A549 (cell line): ENCODE measurements at regions not wholly inside any gene's neighbourhood (a gene's known extent, or its start where the extent isn't known, plus 50 kb on each side); places are given as distances from the start of the nearest gene placed in this dataset.

Source experiments
- ATAC-seq, 2 experiments: fragments of 200-7000 bp in 1 of 2; fragments of >200 bp in 1 of 2; cut with Nextera tagmentation in 1 of 2; cut with Tn5 transposase in 1 of 2; 3 replicates each; pipeline versions ENCODE4 v1.8.0 to v1.9.1; 2018 to 2020; ENCODE audit warnings: mild to moderate bottlenecking in 1 of 2, moderate library complexity in 1 of 2
- CTCF ChIA-PET: fragments of 300-600 bp; sonication (Branson Sonifier 250); formaldehyde crosslinking; extraction: SDS; loops from one replicate; lab custom pipeline; 2021; ENCODE audit warnings: antibody characterized with exemption, inconsistent platforms; lab: Yijun Ruan, JAX
- POLR2A ChIA-PET: fragments of 350-600 bp; formaldehyde crosslinking; extraction: SDS; loops from one replicate; lab custom pipeline; 2021; ENCODE audit warnings: antibody characterized with exemption, inconsistent platforms; lab: Yijun Ruan, JAX
- DNase-seq, 2 experiments: peaks; one replicate each; pipeline versions ENCODE4 v3.0.0 to v3.0.0-alpha.2; 2011 to 2016; ENCODE audit warnings: low read depth in 1 of 2, low spot score in 1 of 2
- FAIRE-seq: peaks from 2 replicates; lab custom pipeline; 2011; peaks lifted over from hg19 to GRCh38; lab: Jason Lieb, UNC
- H3K27ac ChIP-seq, 2 experiments: fragments of >200 bp; sonication (Bioruptor Twin); formaldehyde crosslinking; 3 replicates each; pipeline ENCODE4 v1.5.1; 2016 to 2017
- H3K4me1 ChIP-seq: fragments of >200 bp; sonication (Bioruptor Twin); formaldehyde crosslinking; 3 replicates; pipeline ENCODE4 v1.6.1; 2016
- H3K4me2 ChIP-seq: fragments of >200 bp; sonication (Bioruptor Twin); formaldehyde crosslinking; 3 replicates; pipeline ENCODE4 v1.6.1; 2016
- H3K4me3 ChIP-seq: fragments of >200 bp; sonication (Bioruptor Twin); formaldehyde crosslinking; 3 replicates; pipeline ENCODE4 v1.5.1; 2016
- H3K9me3 ChIP-seq: fragments of >200 bp; sonication (Bioruptor Twin); formaldehyde crosslinking; 3 replicates; pipeline ENCODE4 v1.6.1; 2016
- BHLHE40 ChIP-seq: IDR thresholded peaks from 2 replicates; pipeline ENCODE4 v1.6.1; 2012; ENCODE audit warnings: low read depth, low read length, inconsistent platforms
- CBX2 ChIP-seq: fragments of 200-600 bp; sonication (generic); IDR thresholded peaks from 2 replicates; pipeline ENCODE4 v1.6.1; 2016; ENCODE audit warnings: low read depth, mild to moderate bottlenecking, borderline replicate concordance
- CHD4 ChIP-seq: fragments of 200-600 bp; sonication (generic); IDR thresholded peaks from 2 replicates; pipeline ENCODE4 v1.6.1; 2016; ENCODE audit warnings: antibody characterized with exemption, mild to moderate bottlenecking, borderline replicate concordance
- EHF ChIP-seq: fragments of 250-450 bp; sonication (Bioruptor Pico); IDR thresholded peaks from 2 replicates; pipeline ENCODE4 v1.5.0; 2020; ENCODE audit warnings: mild to moderate bottlenecking
- EP300 ChIP-seq, 2 experiments: fragments of >200 bp; sonication (Bioruptor Twin); formaldehyde crosslinking; IDR thresholded peaks; 2 replicates in 1 of 2; 3 replicates in 1 of 2; pipeline ENCODE4 v1.6.1; 2016 to 2017
- FOSB ChIP-seq: fragments of 250-450 bp; sonication (Bioruptor Pico); IDR thresholded peaks from 2 replicates; pipeline ENCODE4 v1.5.0; 2020; ENCODE audit warnings: mild to moderate bottlenecking, moderate library complexity
- HDAC2 ChIP-seq: fragments of 200-600 bp; sonication (generic); IDR thresholded peaks from 2 replicates; pipeline ENCODE4 v1.6.1; 2016
- HES2 ChIP-seq: fragments of >200 bp; sonication (Bioruptor Twin); formaldehyde crosslinking; IDR thresholded peaks from 2 replicates; pipeline ENCODE4 v1.6.1; 2016
- HEYL ChIP-seq: fragments of 250-450 bp; sonication (Bioruptor Pico); IDR thresholded peaks from 2 replicates; pipeline ENCODE4 v1.8.0; 2021; ENCODE audit warnings: mild to moderate bottlenecking, moderate library complexity
- JUNB ChIP-seq: fragments of >200 bp; sonication (Bioruptor Twin); formaldehyde crosslinking; IDR thresholded peaks from 2 replicates; pipeline ENCODE4 v1.6.1; 2016
- KDM1A ChIP-seq: fragments of 200-600 bp; sonication (generic); IDR thresholded peaks from 2 replicates; pipeline ENCODE4 v1.6.1; 2016; ENCODE audit warnings: low read depth, mild to moderate bottlenecking
- KDM5A ChIP-seq: fragments of 200-600 bp; sonication (generic); IDR thresholded peaks from 2 replicates; pipeline ENCODE4 v1.6.1; 2016; ENCODE audit warnings: antibody characterized with exemption, mild to moderate bottlenecking
- MAFK ChIP-seq: fragments of 450-650 bp; IDR thresholded peaks from 2 replicates; pipeline ENCODE4 v1.6.1; 2014; ENCODE audit not compliant: partially characterized antibody
- MAZ ChIP-seq: fragments of 150-350 bp; IDR thresholded peaks from 2 replicates; pipeline ENCODE4 v1.6.1; 2014; ENCODE audit warnings: antibody characterized with exemption, low read depth, low read length, borderline replicate concordance
- MYC ChIP-seq: IDR thresholded peaks from 2 replicates; pipeline ENCODE4 v1.6.1; 2012; ENCODE audit warnings: mild to moderate bottlenecking, inconsistent platforms, low read length, improper control_type of control experiment, borderline replicate concordance
- NFE2L2 ChIP-seq: fragments of 150-350 bp; conservative IDR thresholded peaks from 2 replicates; pipeline ENCODE4 v1.6.1; 2014; ENCODE audit warnings: low read length
- POLR2A ChIP-seq: IDR thresholded peaks from 2 replicates; pipeline ENCODE4 v1.6.1; 2012; ENCODE audit warnings: mild to moderate bottlenecking, low read length
- RARB ChIP-seq: fragments of 250-450 bp; sonication (Bioruptor Pico); IDR thresholded peaks from 2 replicates; pipeline ENCODE4 v1.8.0; 2021; ENCODE audit warnings: mild to moderate bottlenecking, moderate library complexity
- SMC3 ChIP-seq: fragments of >200 bp; sonication (Bioruptor Twin); formaldehyde crosslinking; IDR thresholded peaks from 3 replicates; pipeline ENCODE4 v1.6.1; 2018; ENCODE audit warnings: inconsistent platforms
- SREBF2 ChIP-seq: fragments of 450-650 bp; IDR thresholded peaks from 2 replicates; pipeline ENCODE4 v1.6.1; 2014; ENCODE audit warnings: mild to moderate bottlenecking, moderate library complexity
- TFCP2L1 ChIP-seq: fragments of 250-450 bp; sonication (Bioruptor Pico); IDR thresholded peaks from 2 replicates; pipeline ENCODE4 v1.5.0; 2021; ENCODE audit warnings: mild to moderate bottlenecking
- ZSCAN20 ChIP-seq: fragments of 250-450 bp; sonication (Bioruptor Pico); IDR thresholded peaks from 2 replicates; pipeline ENCODE4 v1.8.0; 2022; ENCODE audit warnings: mild to moderate bottlenecking, moderate library complexity
- WGBS: methylation state at CpG from one replicate; pipeline ENCODE4 v1.1.6; 2017; ENCODE audit errors: missing lambda C conversion rate; 5-methylcytosine and 5-hydroxymethylcytosine counted together
- TF ChIP-seq, protein P1 (sequence below): fragments of 150-350 bp; IDR thresholded peaks from 2 replicates; pipeline ENCODE4 v1.6.1; 2014; ENCODE audit warnings: low read depth, mild to moderate bottlenecking, low read length
- TF ChIP-seq, protein P2 (sequence below): IDR thresholded peaks from 2 replicates; pipeline ENCODE4 v1.6.1; 2012
- TF ChIP-seq, protein P3 (sequence below): fragments of 450-650 bp; IDR thresholded peaks from 2 replicates; pipeline ENCODE4 v1.6.1; 2014; ENCODE audit warnings: antibody characterized with exemption
- TF ChIP-seq, protein P4 (sequence below): fragments of 200-600 bp; sonication (generic); IDR thresholded peaks from 2 replicates; pipeline ENCODE4 v1.6.1; 2016; ENCODE audit warnings: antibody characterized with exemption, mild to moderate bottlenecking, moderate library complexity

GRCh38 chr20:39909447-39909846 is 779.6 kb downstream of the MAFB start (continued):
- TF ChIP-seq, protein P1, sequence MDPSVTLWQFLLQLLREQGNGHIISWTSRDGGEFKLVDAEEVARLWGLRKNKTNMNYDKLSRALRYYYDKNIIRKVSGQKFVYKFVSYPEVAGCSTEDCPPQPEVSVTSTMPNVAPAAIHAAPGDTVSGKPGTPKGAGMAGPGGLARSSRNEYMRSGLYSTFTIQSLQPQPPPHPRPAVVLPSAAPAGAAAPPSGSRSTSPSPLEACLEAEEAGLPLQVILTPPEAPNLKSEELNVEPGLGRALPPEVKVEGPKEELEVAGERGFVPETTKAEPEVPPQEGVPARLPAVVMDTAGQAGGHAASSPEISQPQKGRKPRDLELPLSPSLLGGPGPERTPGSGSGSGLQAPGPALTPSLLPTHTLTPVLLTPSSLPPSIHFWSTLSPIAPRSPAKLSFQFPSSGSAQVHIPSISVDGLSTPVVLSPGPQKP: no peak
- TF ChIP-seq BHLHE40 (no peak), SREBF2 (no peak), SMC3 (no peak), CHD4 (no peak), KDM1A (no peak), RARB (no peak)
- TF ChIP-seq, protein P2, sequence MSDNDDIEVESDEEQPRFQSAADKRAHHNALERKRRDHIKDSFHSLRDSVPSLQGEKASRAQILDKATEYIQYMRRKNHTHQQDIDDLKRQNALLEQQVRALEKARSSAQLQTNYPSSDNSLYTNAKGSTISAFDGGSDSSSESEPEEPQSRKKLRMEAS: no peak
- TF ChIP-seq, all 56 proteins: peak for 0

GRCh38 chr20:39904476-39905112 is 784.4 kb downstream of the MAFB start:
- WGBS: 9% methylated on average over 6 of the region's 7 CpGs
- ATAC-seq (no peak), FAIRE-seq (no peak)

DNA sequence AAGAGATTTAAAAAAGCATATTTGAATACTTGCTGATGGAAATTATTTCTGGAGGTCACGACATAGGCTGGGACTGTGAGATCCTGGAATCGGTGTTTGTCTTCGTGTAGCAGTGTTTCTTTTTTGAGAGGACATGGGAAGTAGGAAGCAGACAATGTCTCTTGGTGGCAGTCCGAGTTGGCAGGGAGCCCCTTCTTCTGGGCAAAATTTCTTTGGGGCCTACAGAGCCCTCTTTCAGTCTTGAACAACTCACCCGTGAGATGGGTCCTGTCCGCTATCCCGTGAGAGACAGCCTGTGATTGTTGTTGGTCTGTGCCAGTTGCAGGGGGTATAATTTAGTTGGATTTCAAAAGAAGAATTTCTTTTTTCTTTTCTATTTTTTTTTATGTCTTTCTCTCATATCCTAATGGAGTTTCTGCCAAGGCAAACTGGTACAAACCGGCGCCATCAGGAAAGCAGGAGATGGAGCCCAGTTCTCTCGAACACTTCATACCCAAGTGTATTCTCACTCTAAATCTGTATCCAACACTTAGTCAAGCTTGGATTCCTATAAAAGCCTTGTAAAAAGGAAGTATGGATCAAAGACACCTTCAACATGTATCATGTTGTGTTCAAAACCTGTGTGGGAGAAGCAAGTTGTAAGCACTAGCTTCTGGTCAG is 785.1 kb downstream of the MAFB start:
- CTCF ChIA-PET: no interaction called here
- WGBS: 44% methylated on average over 10 of the region's 10 CpGs
- Histone ChIP-seq H3K4me3 (no peak overlapping the region), H3K27ac (no peak overlapping the region), H3K4me1 (no peaks in the 10 kb centered on the region), H3K4me2 (no peak overlapping the region), H3K9me3 (no peaks in the 10 kb centered on the region; the same call in 2 of the 3 replicates)
- TF ChIP-seq CBX2 (no peak), MAZ (no peak), JUNB (no peak), KDM1A (no peak), EP300 (IDR thresholded peaks at IDR 0.05) (no peak)
- FAIRE-seq (no peak), ATAC-seq (no peak), DNase-seq (no peak)
- POLR2A ChIA-PET: no interaction called here

More at GRCh38 chr20:39904476-39905112, 784.4 kb downstream of the MAFB start:
- Histone ChIP-seq H3K27ac (no peak overlapping the region), H3K4me1 (no peaks in the 10 kb centered on the region), H3K9me3 (no peaks in the 10 kb centered on the region; the same call in 2 of the 3 replicates), H3K4me3 (no peak overlapping the region), H3K4me2 (no peak overlapping the region)
- ChIA-PET POLR2A (no interaction called here), CTCF (no interaction called here)
- no peak for DNase-seq
- TF ChIP-seq SMC3: no peak
- TF ChIP-seq, protein P3, sequence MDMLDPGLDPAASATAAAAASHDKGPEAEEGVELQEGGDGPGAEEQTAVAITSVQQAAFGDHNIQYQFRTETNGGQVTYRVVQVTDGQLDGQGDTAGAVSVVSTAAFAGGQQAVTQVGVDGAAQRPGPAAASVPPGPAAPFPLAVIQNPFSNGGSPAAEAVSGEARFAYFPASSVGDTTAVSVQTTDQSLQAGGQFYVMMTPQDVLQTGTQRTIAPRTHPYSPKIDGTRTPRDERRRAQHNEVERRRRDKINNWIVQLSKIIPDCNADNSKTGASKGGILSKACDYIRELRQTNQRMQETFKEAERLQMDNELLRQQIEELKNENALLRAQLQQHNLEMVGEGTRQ: no peak

- ATAC-seq: no peak
- H3K9me3 ChIP-seq: no peaks in the 10 kb centered on the region; the same call in 2 of the 3 replicates
- no peak for TF ChIP-seq HEYL
- no peak for TF ChIP-seq FOSB (CRISPR knock-in tag)
- TF ChIP-seq, protein P4, sequence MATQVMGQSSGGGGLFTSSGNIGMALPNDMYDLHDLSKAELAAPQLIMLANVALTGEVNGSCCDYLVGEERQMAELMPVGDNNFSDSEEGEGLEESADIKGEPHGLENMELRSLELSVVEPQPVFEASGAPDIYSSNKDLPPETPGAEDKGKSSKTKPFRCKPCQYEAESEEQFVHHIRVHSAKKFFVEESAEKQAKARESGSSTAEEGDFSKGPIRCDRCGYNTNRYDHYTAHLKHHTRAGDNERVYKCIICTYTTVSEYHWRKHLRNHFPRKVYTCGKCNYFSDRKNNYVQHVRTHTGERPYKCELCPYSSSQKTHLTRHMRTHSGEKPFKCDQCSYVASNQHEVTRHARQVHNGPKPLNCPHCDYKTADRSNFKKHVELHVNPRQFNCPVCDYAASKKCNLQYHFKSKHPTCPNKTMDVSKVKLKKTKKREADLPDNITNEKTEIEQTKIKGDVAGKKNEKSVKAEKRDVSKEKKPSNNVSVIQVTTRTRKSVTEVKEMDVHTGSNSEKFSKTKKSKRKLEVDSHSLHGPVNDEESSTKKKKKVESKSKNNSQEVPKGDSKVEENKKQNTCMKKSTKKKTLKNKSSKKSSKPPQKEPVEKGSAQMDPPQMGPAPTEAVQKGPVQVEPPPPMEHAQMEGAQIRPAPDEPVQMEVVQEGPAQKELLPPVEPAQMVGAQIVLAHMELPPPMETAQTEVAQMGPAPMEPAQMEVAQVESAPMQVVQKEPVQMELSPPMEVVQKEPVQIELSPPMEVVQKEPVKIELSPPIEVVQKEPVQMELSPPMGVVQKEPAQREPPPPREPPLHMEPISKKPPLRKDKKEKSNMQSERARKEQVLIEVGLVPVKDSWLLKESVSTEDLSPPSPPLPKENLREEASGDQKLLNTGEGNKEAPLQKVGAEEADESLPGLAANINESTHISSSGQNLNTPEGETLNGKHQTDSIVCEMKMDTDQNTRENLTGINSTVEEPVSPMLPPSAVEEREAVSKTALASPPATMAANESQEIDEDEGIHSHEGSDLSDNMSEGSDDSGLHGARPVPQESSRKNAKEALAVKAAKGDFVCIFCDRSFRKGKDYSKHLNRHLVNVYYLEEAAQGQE: no peak
- TF ChIP-seq HDAC2: no peak
- TF ChIP-seq, protein P2: no peak
- no peak for TF ChIP-seq ZSCAN20
- no peak for TF ChIP-seq TFCP2L1 (CRISPR knock-in tag)
- no peak for TF ChIP-seq EHF (CRISPR knock-in tag)
- TF ChIP-seq KDM5A: no peak
- TF ChIP-seq HES2: no peak
- TF ChIP-seq MAFK: no peak
- no peak for TF ChIP-seq NFE2L2
- TF ChIP-seq MYC: no peak
- TF ChIP-seq BHLHE40: no peak
- TF ChIP-seq POLR2A: no peak
- POLR2A ChIA-PET: no interaction called here
- WGBS: 0% methylated on average over 1 of the region's 1 CpG
- no peak overlapping the region for H3K4me3 ChIP-seq
- no peak overlapping the region for H3K4me2 ChIP-seq
- CTCF ChIA-PET: no interaction called here
- no peak overlapping the region for H3K27ac ChIP-seq
- DNase-seq: no peak
- H3K4me1 ChIP-seq: no peaks in the 10 kb centered on the region
- FAIRE-seq: no peak
Observed at GRCh38 chr20:39899881-39900280, 789.2 kb downstream of the MAFB start.
